K562 (cell line): ENCODE measurements at regions not wholly inside any gene's neighbourhood (a gene's known extent, or its start where the extent isn't known, plus 50 kb on each side); places are given as distances from the start of the nearest gene placed in this dataset.

Source experiments
- ATAC-seq: fragments of 200-7000 bp; cut with Tn5 transposase; 3 replicates; pipeline ENCODE4 v1.9.1; 2020; ENCODE audit warnings: moderate library complexity
- BruUV-seq: library from RNA; stranded (reverse); fragments of 400-500 nt; replicated peaks from 2 replicates; lab custom pipeline; 2021; lab: Mats Ljungman, UMichigan
- CTCF ChIA-PET: fragments of 300-600 bp; formaldehyde crosslinking; extraction: SDS; loops from one replicate; lab custom pipeline; 2021; ENCODE audit warnings: low intra/inter-chr PET ratio; lab: Yijun Ruan, JAX
- POLR2A ChIA-PET: fragments of 300-600, 350-650 bp; sonication (Branson Sonifier 250); formaldehyde crosslinking; extraction: SDS; loops from one replicate; lab custom pipeline; 2021; ENCODE audit warnings: antibody characterized with exemption, inconsistent platforms; lab: Yijun Ruan, JAX
- DNase-seq, 4 experiments: peaks; one replicate each; pipeline versions ENCODE4 v3.0.0 to v3.0.0-alpha.2; 2011 to 2018; ENCODE audit warnings: low spot score in 3 of 4, mixed read lengths in 3 of 4; ENCODE audit errors: extremely low read depth in 1 of 4
- FAIRE-seq: peaks from 2 replicates; lab custom pipeline; 2011; peaks lifted over from hg19 to GRCh38; lab: Jason Lieb, UNC
- H2AFZ ChIP-seq: 2 replicates; pipeline ENCODE4 v1.6.0; 2011; ENCODE audit warnings: low read depth, low read length, control low read depth, inconsistent platforms
- H3K27ac ChIP-seq: fragments of 200-600 bp; 3 replicates; pipeline ENCODE4 v1.8.0; 2011; ENCODE audit warnings: low read depth, mild to moderate bottlenecking, control low read depth, inconsistent platforms, low read length, moderate library complexity, mixed read lengths; ENCODE audit errors: extremely low read depth
- H3K27me3 ChIP-seq, 2 experiments: fragments of 300-600 bp in 1 of 2; 2 replicates in 1 of 2; 3 replicates in 1 of 2; pipeline versions ENCODE4 v1.6.0 to v1.8.0; 2011; ENCODE audit warnings: inconsistent platforms in 2 of 2, low read length in 2 of 2, mild to moderate bottlenecking in 1 of 2, mixed read lengths in 1 of 2, moderate library complexity in 1 of 2; ENCODE audit not compliant: control insufficient read depth in 2 of 2, insufficient read depth in 2 of 2
- H3K36me3 ChIP-seq: fragments of 300-600 bp; 3 replicates; pipeline ENCODE4 v1.8.0; 2011; ENCODE audit warnings: mild to moderate bottlenecking, low read length, inconsistent platforms; ENCODE audit not compliant: control insufficient read depth, insufficient read depth
- H3K4me1 ChIP-seq, 2 experiments: fragments of 200-600 bp in 1 of 2; replicated peaks in 1 of 2; 2 replicates in 1 of 2; 3 replicates in 1 of 2; pipeline versions ENCODE4 v1.5.1 to v1.8.0; 2011; ENCODE audit warnings: inconsistent platforms in 2 of 2, low read length in 2 of 2, mild to moderate bottlenecking in 1 of 2, mixed read lengths in 1 of 2, moderate library complexity in 1 of 2; ENCODE audit not compliant: control insufficient read depth in 2 of 2, insufficient read depth in 2 of 2
- H3K4me2 ChIP-seq: 2 replicates; pipeline ENCODE4 v1.6.1; 2011; ENCODE audit warnings: low read length, control low read depth, inconsistent platforms, mixed read lengths; ENCODE audit not compliant: insufficient read depth
- H3K4me3 ChIP-seq: fragments of 200-600 bp; sonication (generic), shearing (Covaris generic); 2 replicates; pipeline ENCODE4 v1.5.1; 2016; ENCODE audit warnings: control low read depth, inconsistent platforms
- H3K79me2 ChIP-seq: fragments of 200-600 bp; 3 replicates; pipeline ENCODE4 v1.8.0; 2011; ENCODE audit warnings: low read length, inconsistent platforms; ENCODE audit not compliant: control insufficient read depth, insufficient read depth
- H3K9ac ChIP-seq, 2 experiments: 2 replicates each; pipeline versions ENCODE4 v1.6.0 to v1.6.1; 2011; ENCODE audit warnings: low read depth in 2 of 2, low read length in 2 of 2, control low read depth in 1 of 2, inconsistent platforms in 1 of 2, mild to moderate bottlenecking in 1 of 2, mixed read lengths in 1 of 2; ENCODE audit not compliant: insufficient read depth in 1 of 2
- H3K9me1 ChIP-seq: one replicate; pipeline ENCODE4 v1.6.0; 2011; ENCODE audit warnings: inconsistent platforms, mild to moderate bottlenecking, low read length, moderate library complexity; ENCODE audit not compliant: control insufficient read depth, insufficient read depth
- H3K9me3 ChIP-seq: replicated peaks from 2 replicates; pipeline ENCODE4 v1.5.1; 2011; ENCODE audit warnings: low read depth, low read length, inconsistent platforms; ENCODE audit not compliant: control insufficient read depth, insufficient read depth
- H4K20me1 ChIP-seq: replicated peaks from 2 replicates; pipeline ENCODE4 v1.6.1; 2011; ENCODE audit warnings: low read length, inconsistent platforms, mixed read lengths; ENCODE audit not compliant: control insufficient read depth, insufficient read depth
- BCLAF1 ChIP-seq, 2 experiments: fragments of 450-650 bp in 1 of 2; IDR thresholded peaks; 2 replicates each; pipeline ENCODE4 v1.6.1; 2011 to 2017; ENCODE audit warnings: low read depth in 2 of 2, antibody characterized with exemption in 1 of 2, borderline replicate concordance in 1 of 2, low read length in 1 of 2, mild to moderate bottlenecking in 1 of 2, mixed read lengths in 1 of 2; ENCODE audit not compliant: control insufficient read depth in 1 of 2
- E2F5 ChIP-seq: sonication (generic); formaldehyde crosslinking; IDR thresholded peaks from 2 replicates; pipeline ENCODE4 v1.8.0; 2022; ENCODE audit warnings: mild to moderate bottlenecking, missing genetic modification reagents
- ERF ChIP-seq: fragments of 450-650 bp; formaldehyde crosslinking; IDR thresholded peaks from 2 replicates; pipeline ENCODE4 v1.4.0; 2020; ENCODE audit warnings: mild to moderate bottlenecking, mixed read lengths
- HDGF ChIP-seq: fragments of 450-650 bp; IDR thresholded peaks from 2 replicates; pipeline ENCODE4 v1.6.1; 2016
- IFI16 ChIP-seq: fragments of 250-450 bp; sonication (Bioruptor Pico); IDR thresholded peaks from 2 replicates; pipeline ENCODE4 v2.1.2; 2022; ENCODE audit warnings: mild to moderate bottlenecking, inconsistent platforms
- MAFG ChIP-seq: fragments of 450-650 bp; conservative IDR thresholded peaks from 2 replicates; pipeline ENCODE4 v1.6.1; 2016; ENCODE audit warnings: missing genetic modification characterization, missing compliant biosample characterization
- MXI1 ChIP-seq: IDR thresholded peaks from 2 replicates; pipeline ENCODE4 v1.6.1; 2011; ENCODE audit warnings: low read depth, mild to moderate bottlenecking, improper control_type of control experiment, low read length
- NR3C1 ChIP-seq: sonication (generic); formaldehyde crosslinking; IDR thresholded peaks from 2 replicates; pipeline ENCODE4 v1.8.1; 2022; ENCODE audit warnings: missing genetic modification reagents
- RBM22 ChIP-seq: fragments of 200-400 bp; formaldehyde crosslinking; IDR thresholded peaks from 2 replicates; pipeline ENCODE4 v1.6.1; 2018; ENCODE audit warnings: low read length, low read depth; ENCODE audit not compliant: poor library complexity, severe bottlenecking
- SIN3A ChIP-seq, 2 experiments: fragments of 150-350 bp in 1 of 2; IDR thresholded peaks; 2 replicates each; pipeline ENCODE4 v1.6.1; 2011 to 2016; ENCODE audit warnings: borderline replicate concordance in 2 of 2, low read depth in 2 of 2, low read length in 2 of 2, mild to moderate bottlenecking in 2 of 2, moderate library complexity in 2 of 2; ENCODE audit not compliant: control insufficient read depth in 1 of 2
- TSHZ1 ChIP-seq: fragments of 250-450 bp; sonication (Bioruptor Pico); IDR thresholded peaks from 2 replicates; pipeline ENCODE4 v1.4.0; 2020; ENCODE audit warnings: mild to moderate bottlenecking, moderate library complexity
- YY1 ChIP-seq, 3 experiments: IDR thresholded peaks; 2 replicates each; pipeline ENCODE4 v1.6.1; 2011; ENCODE audit warnings: low read length in 2 of 3, mild to moderate bottlenecking in 2 of 3, moderate library complexity in 2 of 3, borderline replicate concordance in 1 of 3, control low read depth in 1 of 3, low read depth in 1 of 3; ENCODE audit not compliant: insufficient read depth in 3 of 3, insufficient replicate concordance in 2 of 3, control insufficient read depth in 1 of 3, insufficient read length in 1 of 3; ENCODE audit errors: extremely low read depth in 1 of 3
- ZNF133 ChIP-seq: fragments of 250-450 bp; sonication (Bioruptor Pico); IDR thresholded peaks from 2 replicates; pipeline ENCODE4 v1.4.0; 2020; ENCODE audit warnings: mild to moderate bottlenecking
- ZNF282 ChIP-seq: sonication (generic); formaldehyde crosslinking; IDR thresholded peaks from 2 replicates; pipeline ENCODE4 v1.8.1; 2023; ENCODE audit warnings: missing genetic modification reagents
- ZNF311 ChIP-seq: fragments of 250-450 bp; sonication (Bioruptor Pico); IDR thresholded peaks from 2 replicates; pipeline ENCODE4 v1.4.0; 2020; ENCODE audit warnings: mild to moderate bottlenecking, moderate library complexity
- ZNF583 ChIP-seq: fragments of 250-450 bp; sonication (Bioruptor Pico); IDR thresholded peaks from 2 replicates; pipeline ENCODE4 v1.4.0; 2020
- ZSCAN29 ChIP-seq: fragments of 450-650 bp; IDR thresholded peaks from 2 replicates; pipeline ENCODE4 v1.6.1; 2017
- in situ Hi-C: fragments of 300-500 bp; cut with MboI; formaldehyde crosslinking; loops from 4 replicates; pipeline ENCODE4 v1.15.0; 2018; ENCODE audit warnings: inconsistent platforms, mixed read lengths
- intact Hi-C: fragments of 100-400 bp; cut with micrococcal nuclease; formaldehyde crosslinking; loops from 2 replicates; pipeline ENCODE4 v1.14.2; 2022

GRCh38 chr12:58026426-58026825, 85.1 kb downstream of the ATP23 start:
- Histone ChIP-seq H3K9me1 (no peaks in the 10 kb centered on the region), H3K9ac (no peak overlapping the region), H3K27ac (no peak overlapping the region), H3K9me3 (no peaks in the 10 kb centered on the region), H4K20me1 (no peaks in the 10 kb centered on the region), H3K36me3 (no peaks in the 10 kb centered on the region), H3K4me2 (no peak overlapping the region), H2AFZ (no peak overlapping the region), H3K4me1 (no peaks in the 10 kb centered on the region), H3K79me2 (no peaks in the 10 kb centered on the region), H3K4me3 (no peak overlapping the region), H3K27me3 (no peaks in the 10 kb centered on the region)
- DNase-seq (no peak), ATAC-seq (no peak), FAIRE-seq (no peak)
- POLR2A ChIA-PET, result no interaction called here
- intact Hi-C loops (no loop called here), in situ Hi-C loops (no loop called here)
- BruUV-seq, result no TSS peak
- CTCF ChIA-PET, result no interaction called here
- TF ChIP-seq RBM22 (no peak), TSHZ1 (CRISPR knock-in tag) (no peak), ERF (no peak), HDGF (no peak), ZNF282 (CRISPR knock-in tag) (no peak), ZNF583 (CRISPR knock-in tag) (no peak), IFI16 (CRISPR knock-in tag) (no peak), E2F5 (no peak), YY1 (IDR thresholded peaks at IDR 0.05; ENCODE audit: borderline replicate concordance in 1 of 3, control insufficient read depth in 1 of 3, extremely low read depth in 1 of 3, insufficient read depth in 3 of 3, insufficient read length in 1 of 3, insufficient replicate concordance in 2 of 3, low read depth in 1 of 3, low read length in 2 of 3) (no peak), MXI1 (no peak), ZSCAN29 (no peak), MAFG (no peak), SIN3A (IDR thresholded peaks at IDR 0.05; ENCODE audit: borderline replicate concordance in 2 of 2, control insufficient read depth in 1 of 2, low read depth in 2 of 2, low read length in 2 of 2) (no peak), ZNF311 (CRISPR knock-in tag) (no peak), ZNF133 (no peak), BCLAF1 (IDR thresholded peaks at IDR 0.05; ENCODE audit: borderline replicate concordance in 1 of 2, control insufficient read depth in 1 of 2, low read depth in 2 of 2, low read length in 1 of 2) (no peak), NR3C1 (CRISPR knock-in tag) (no peak)
